ENCODE measurements at regions not wholly inside any gene's neighbourhood (a gene's known extent, or its start where the extent isn't known, plus 50 kb on each side); places are given as distances from the start of the nearest gene placed in this dataset.

- intact Hi-C loops (cut with micrococcal nuclease) (no loop called here), in situ Hi-C loops (cut with MboI) (no loop called here)
- Histone ChIP-seq H2AFZ (ENCODE audit: low read depth, low read length) (no peak overlapping the region), H3K27me3 (ENCODE audit: control insufficient read depth in 2 of 2, insufficient read depth in 2 of 2, low read length in 2 of 2) (peaks cover 0 to 7% of the 10 kb centered on the region in 2 experiments; a peak in 2 of 5 replicates), H3K9me3 (replicated peaks; ENCODE audit: control insufficient read depth, insufficient read depth, low read depth, low read length) (no peaks in the 10 kb centered on the region), H3K4me1 (replicated peaks in 1 of 2; ENCODE audit: control insufficient read depth in 2 of 2, insufficient read depth in 2 of 2, low read length in 2 of 2) (no peaks in the 10 kb centered on the region), H3K9ac (ENCODE audit: insufficient read depth in 1 of 2, low read depth in 2 of 2, low read length in 2 of 2) (no peak overlapping the region), H4K20me1 (replicated peaks; ENCODE audit: control insufficient read depth, insufficient read depth, low read length) (no peaks in the 10 kb centered on the region), H3K4me3 (no peak overlapping the region), H3K9me1 (ENCODE audit: control insufficient read depth, insufficient read depth, low read length) (no peaks in the 10 kb centered on the region), H3K27ac (ENCODE audit: extremely low read depth, low read depth, low read length) (no peak overlapping the region), H3K79me2 (ENCODE audit: control insufficient read depth, insufficient read depth, low read length) (no peaks in the 10 kb centered on the region), H3K36me3 (ENCODE audit: control insufficient read depth, insufficient read depth, low read length) (no peaks in the 10 kb centered on the region), H3K4me2 (ENCODE audit: insufficient read depth, low read length) (no peak overlapping the region)
- ChIA-PET POLR2A (no interaction called here), CTCF (ENCODE audit: low intra/inter-chr PET ratio) (no interaction called here)
- DNase-seq (ENCODE audit: extremely low read depth in 1 of 4, low spot score in 3 of 4): no peak
- ATAC-seq: no peak
- FAIRE-seq: no peak
- BruUV-seq (replicated peaks): no TSS peak
- WGBS (ENCODE audit: insufficient coverage, low coverage, missing lambda C conversion rate): 0% methylated on average over 3 of the region's 4 CpGs
- no peak for TF ChIP-seq ZBTB17 (CRISPR knock-in tag; IDR thresholded peaks at IDR 0.05)
- TF ChIP-seq FOXM1 (IDR thresholded peaks at IDR 0.05; ENCODE audit: low read depth): no peak
- TF ChIP-seq FOXM1 (CRISPR knock-in tag; IDR thresholded peaks at IDR 0.05; ENCODE audit: low read depth): no peak
- no peak for TF ChIP-seq ZBTB7A (IDR thresholded peaks at IDR 0.05; ENCODE audit: borderline replicate concordance, control insufficient read depth, low read depth, low read length)
- no peak for TF ChIP-seq FIP1L1 (IDR thresholded peaks at IDR 0.05; ENCODE audit: low read depth, low read length, poor library complexity, severe bottlenecking)
- TF ChIP-seq GTF3C2 (IDR thresholded peaks at IDR 0.05; ENCODE audit: borderline replicate concordance, extremely low read depth, insufficient read length): no peak
- TF ChIP-seq ZNF224 (CRISPR knock-in tag; IDR thresholded peaks at IDR 0.05): no peak
- TF ChIP-seq HMGXB4 (CRISPR knock-in tag; IDR thresholded peaks at IDR 0.05): no peak
- TF ChIP-seq KDM4B (IDR thresholded peaks at IDR 0.05; ENCODE audit: borderline replicate concordance in 2 of 2, low read depth in 1 of 2): no peak
- no peak for TF ChIP-seq E2F1 (CRISPR knock-in tag; IDR thresholded peaks at IDR 0.05)
- TF ChIP-seq MXI1 (IDR thresholded peaks at IDR 0.05; ENCODE audit: low read depth, low read length): no peak
- TF ChIP-seq ZNF431 (CRISPR knock-in tag; IDR thresholded peaks at IDR 0.05): no peak
- no peak for TF ChIP-seq ZNF740 (CRISPR knock-in tag; IDR thresholded peaks at IDR 0.05)
- TF ChIP-seq ZNF740 (tag; IDR thresholded peaks at IDR 0.05): no peak
- TF ChIP-seq ZNF699 (CRISPR knock-in tag; IDR thresholded peaks at IDR 0.05; ENCODE audit: insufficient replicate concordance): no peak
- TF ChIP-seq HNRNPLL (IDR thresholded peaks at IDR 0.05; ENCODE audit: low read depth, low read length, poor library complexity, severe bottlenecking): no peak
- TF ChIP-seq ZNF76 (CRISPR knock-in tag; IDR thresholded peaks at IDR 0.05; ENCODE audit: borderline replicate concordance): no peak
These were observed 72.5 kb downstream of the ACKR3 start for GRCh38 chr2:236642125-236642524.

All from K562 (cell line).